NT2/D1 (cell line): ENCODE measurements at regions not wholly inside any gene's neighbourhood (a gene's known extent, or its start where the extent isn't known, plus 50 kb on each side); places are given as distances from the start of the nearest gene placed in this dataset.

Source experiments
- SUZ12 ChIP-seq: IDR thresholded peaks from 2 replicates; pipeline ENCODE4 v1.6.1; 2011; ENCODE audit not compliant: insufficient read length, insufficient read depth; ENCODE audit errors: extremely low read depth
- YY1 ChIP-seq: IDR thresholded peaks from 2 replicates; pipeline ENCODE4 v1.6.1; 2011; ENCODE audit not compliant: insufficient read length, insufficient read depth
- ZNF274 ChIP-seq: IDR thresholded peaks from 2 replicates; pipeline ENCODE4 v1.6.1; 2011; ENCODE audit warnings: mild to moderate bottlenecking, low read depth, low read length

DNA sequence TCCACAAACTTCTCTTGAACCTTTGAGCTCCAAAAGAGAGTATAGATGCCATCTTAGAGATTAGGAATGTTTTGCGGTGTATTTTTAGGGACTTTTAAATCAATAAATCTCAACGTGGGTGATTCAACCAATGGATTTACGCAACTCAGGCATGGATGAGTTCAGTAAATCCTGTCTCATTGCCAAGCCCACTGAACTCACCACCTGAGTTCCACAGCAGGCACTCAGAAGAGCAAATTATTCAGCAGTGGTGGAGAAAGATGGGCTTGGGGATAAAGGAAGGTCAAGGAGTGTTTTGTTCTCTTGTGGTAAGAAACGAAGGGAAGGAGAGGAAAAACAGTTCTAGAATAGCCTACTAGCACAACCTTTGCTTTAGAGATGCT is 68.7 kb upstream of the HMGA2 start:
- no peak for TF ChIP-seq YY1
- no peak for TF ChIP-seq ZNF274
- no peak for TF ChIP-seq SUZ12
